ENCODE measurements at regions not wholly inside any gene's neighbourhood (a gene's known extent, or its start where the extent isn't known, plus 50 kb on each side); places are given as distances from the start of the nearest gene placed in this dataset.

DNA sequence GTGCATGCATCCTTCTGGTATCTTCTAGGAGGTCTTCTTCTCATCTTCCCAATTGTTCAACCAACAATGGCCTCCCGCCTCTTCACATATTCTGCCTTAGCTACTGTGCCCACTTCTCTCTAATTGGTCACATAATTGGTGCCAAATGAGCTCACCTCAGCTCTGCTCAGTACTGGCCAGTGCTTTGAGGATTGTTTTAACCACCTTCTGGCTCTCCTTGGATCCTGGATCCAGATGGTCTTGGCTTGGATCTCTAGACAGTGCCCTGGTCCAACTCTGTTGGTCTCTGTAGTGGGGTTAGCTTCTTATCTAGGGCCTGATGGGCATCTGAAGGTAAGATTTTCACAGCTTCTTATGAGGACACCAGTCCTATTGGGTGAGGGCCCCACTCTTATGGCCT is 820.8 kb downstream of the TYW1 start:
- no peak overlapping the region for H2AFZ ChIP-seq (ENCODE audit: low read depth, low read length)
- no peak overlapping the region for H3K4me2 ChIP-seq (ENCODE audit: low read length)
- H3K79me2 ChIP-seq (ENCODE audit: low read length) = no peaks in the 10 kb centered on the region
- no peak overlapping the region for H3K4me3 ChIP-seq (ENCODE audit: low read length)
- H3K27me3 ChIP-seq (ENCODE audit: low read depth, low read length) = no peaks in the 10 kb centered on the region
- TF ChIP-seq, protein P1, sequence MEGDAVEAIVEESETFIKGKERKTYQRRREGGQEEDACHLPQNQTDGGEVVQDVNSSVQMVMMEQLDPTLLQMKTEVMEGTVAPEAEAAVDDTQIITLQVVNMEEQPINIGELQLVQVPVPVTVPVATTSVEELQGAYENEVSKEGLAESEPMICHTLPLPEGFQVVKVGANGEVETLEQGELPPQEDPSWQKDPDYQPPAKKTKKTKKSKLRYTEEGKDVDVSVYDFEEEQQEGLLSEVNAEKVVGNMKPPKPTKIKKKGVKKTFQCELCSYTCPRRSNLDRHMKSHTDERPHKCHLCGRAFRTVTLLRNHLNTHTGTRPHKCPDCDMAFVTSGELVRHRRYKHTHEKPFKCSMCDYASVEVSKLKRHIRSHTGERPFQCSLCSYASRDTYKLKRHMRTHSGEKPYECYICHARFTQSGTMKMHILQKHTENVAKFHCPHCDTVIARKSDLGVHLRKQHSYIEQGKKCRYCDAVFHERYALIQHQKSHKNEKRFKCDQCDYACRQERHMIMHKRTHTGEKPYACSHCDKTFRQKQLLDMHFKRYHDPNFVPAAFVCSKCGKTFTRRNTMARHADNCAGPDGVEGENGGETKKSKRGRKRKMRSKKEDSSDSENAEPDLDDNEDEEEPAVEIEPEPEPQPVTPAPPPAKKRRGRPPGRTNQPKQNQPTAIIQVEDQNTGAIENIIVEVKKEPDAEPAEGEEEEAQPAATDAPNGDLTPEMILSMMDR (IDR thresholded peaks at IDR 0.05; ENCODE audit: low read depth, low read length) = no peak
- TF ChIP-seq EZH2phosphoT487 (IDR thresholded peaks at IDR 0.05; ENCODE audit: low read depth) = no peak
- H3K9ac ChIP-seq (ENCODE audit: low read length) = no peak overlapping the region
- H3K4me1 ChIP-seq (ENCODE audit: low read length) = no peaks in the 10 kb centered on the region
- H4K20me1 ChIP-seq (ENCODE audit: insufficient read depth, low read length) = no peaks in the 10 kb centered on the region
- H3K9me3 ChIP-seq (ENCODE audit: insufficient read depth, low read length) = no peaks in the 10 kb centered on the region
- no peak overlapping the region for H3K27ac ChIP-seq (ENCODE audit: low read length)
- H3K36me3 ChIP-seq (replicated peaks; ENCODE audit: low read depth, low read length) = no peaks in the 10 kb centered on the region

GRCh38 chr7:67821116-67821515 is 824.5 kb downstream of the TYW1 start:
- no peak for TF ChIP-seq EZH2phosphoT487 (IDR thresholded peaks at IDR 0.05; ENCODE audit: low read depth)
- TF ChIP-seq, protein P1 (IDR thresholded peaks at IDR 0.05; ENCODE audit: low read depth, low read length) = no peak
- Histone ChIP-seq H3K4me3 (ENCODE audit: low read length) (no peak overlapping the region), H3K79me2 (ENCODE audit: low read length) (no peaks in the 10 kb centered on the region), H3K9me3 (ENCODE audit: insufficient read depth, low read length) (no peaks in the 10 kb centered on the region), H3K4me1 (ENCODE audit: low read length) (no peaks in the 10 kb centered on the region), H3K27me3 (ENCODE audit: low read depth, low read length) (no peaks in the 10 kb centered on the region), H3K9ac (ENCODE audit: low read length) (no peak overlapping the region), H3K27ac (ENCODE audit: low read length) (no peak overlapping the region), H3K36me3 (replicated peaks; ENCODE audit: low read depth, low read length) (no peaks in the 10 kb centered on the region), H2AFZ (ENCODE audit: low read depth, low read length) (no peak overlapping the region), H4K20me1 (ENCODE audit: insufficient read depth, low read length) (no peaks in the 10 kb centered on the region), H3K4me2 (ENCODE audit: low read length) (no peak overlapping the region)

DNA sequence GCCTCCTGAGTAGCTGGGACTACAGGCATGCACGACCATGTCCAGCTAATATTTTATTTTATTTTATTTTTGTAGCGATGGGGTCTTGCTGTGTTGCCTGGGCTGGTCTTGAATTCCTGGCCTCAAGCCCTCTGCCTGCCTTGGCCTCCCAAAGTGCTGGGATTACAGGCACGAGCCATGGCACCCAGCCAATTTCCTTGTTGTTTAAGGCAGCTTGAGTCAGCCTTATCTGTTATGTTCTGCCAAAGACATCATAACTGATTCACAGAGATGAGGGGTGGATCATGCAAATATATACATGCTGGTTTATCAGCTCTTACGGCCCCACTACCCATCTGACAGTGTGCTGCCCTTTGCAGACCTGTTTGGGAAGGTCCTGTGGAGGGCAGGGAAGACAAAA is 826.7 kb downstream of the TYW1 start:
- Histone ChIP-seq H2AFZ (ENCODE audit: low read depth, low read length) (no peak overlapping the region), H3K4me3 (ENCODE audit: low read length) (no peak overlapping the region), H3K27ac (ENCODE audit: low read length) (no peak overlapping the region), H4K20me1 (ENCODE audit: insufficient read depth, low read length) (no peaks in the 10 kb centered on the region), H3K79me2 (ENCODE audit: low read length) (no peaks in the 10 kb centered on the region), H3K4me2 (ENCODE audit: low read length) (no peak overlapping the region), H3K4me1 (ENCODE audit: low read length) (no peaks in the 10 kb centered on the region), H3K27me3 (ENCODE audit: low read depth, low read length) (no peaks in the 10 kb centered on the region), H3K36me3 (replicated peaks; ENCODE audit: low read depth, low read length) (no peaks in the 10 kb centered on the region), H3K9me3 (ENCODE audit: insufficient read depth, low read length) (no peaks in the 10 kb centered on the region), H3K9ac (ENCODE audit: low read length) (no peak overlapping the region)
- TF ChIP-seq, protein P1 (IDR thresholded peaks at IDR 0.05; ENCODE audit: low read depth, low read length) = no peak
- no peak for TF ChIP-seq EZH2phosphoT487 (IDR thresholded peaks at IDR 0.05; ENCODE audit: low read depth)

GRCh38 chr7:67825356-67825755 is 828.7 kb downstream of the TYW1 start:
- H3K79me2 ChIP-seq (ENCODE audit: low read length) = no peaks in the 10 kb centered on the region
- H4K20me1 ChIP-seq (ENCODE audit: insufficient read depth, low read length) = no peaks in the 10 kb centered on the region
- H3K27me3 ChIP-seq (ENCODE audit: low read depth, low read length) = no peaks in the 10 kb centered on the region
- no peak overlapping the region for H3K9ac ChIP-seq (ENCODE audit: low read length)
- no peak overlapping the region for H2AFZ ChIP-seq (ENCODE audit: low read depth, low read length)
- no peaks in the 10 kb centered on the region for H3K4me1 ChIP-seq (ENCODE audit: low read length)
- no peak overlapping the region for H3K4me3 ChIP-seq (ENCODE audit: low read length)
- TF ChIP-seq EZH2phosphoT487 (IDR thresholded peaks at IDR 0.05; ENCODE audit: low read depth) = no peak
- TF ChIP-seq, protein P1 (IDR thresholded peaks at IDR 0.05; ENCODE audit: low read depth, low read length) = no peak
- H3K36me3 ChIP-seq (replicated peaks; ENCODE audit: low read depth, low read length) = no peaks in the 10 kb centered on the region
- H3K9me3 ChIP-seq (ENCODE audit: insufficient read depth, low read length) = no peaks in the 10 kb centered on the region
- H3K4me2 ChIP-seq (ENCODE audit: low read length) = no peak overlapping the region
- no peak overlapping the region for H3K27ac ChIP-seq (ENCODE audit: low read length)

All from OCI-LY3 (cell line).